Endothelial cell of umbilical vein (primary cell): ENCODE measurements at regions not wholly inside any gene's neighbourhood (a gene's known extent, or its start where the extent isn't known, plus 50 kb on each side); places are given as distances from the start of the nearest gene placed in this dataset.

Source experiments
- BruUV-seq: library from RNA; stranded (reverse); fragments of 400-500 nt; replicated peaks from 2 replicates; lab custom pipeline; 2021; lab: Mats Ljungman, UMichigan
- CTCF ChIA-PET: fragments of 300-600, 350-600 bp; sonication (Branson Sonifier 250); formaldehyde crosslinking; loops from one replicate; lab custom pipeline; 2021; ENCODE audit warnings: antibody characterized with exemption, inconsistent platforms; lab: Charles Lee
- POLR2A ChIA-PET: fragments of 300-600, 350-600 bp; sonication (Branson Sonifier 250); formaldehyde crosslinking; loops from one replicate; lab custom pipeline; 2021; ENCODE audit warnings: antibody characterized with exemption, inconsistent platforms; lab: Charles Lee
- DNase-seq: peaks from one replicate; pipeline ENCODE4 v3.0.0-alpha.2; 2011; ENCODE audit warnings: low read depth, low spot score
- FAIRE-seq: peaks from 2 replicates; lab custom pipeline; 2011; peaks lifted over from hg19 to GRCh38; lab: Jason Lieb, UNC
- H2AFZ ChIP-seq: 2 replicates; pipeline ENCODE4 v1.6.0; 2012; ENCODE audit warnings: low read depth, low read length, control low read depth, inconsistent platforms
- H3K27ac ChIP-seq: 2 replicates; pipeline ENCODE4 v1.5.1; 2011; ENCODE audit warnings: low read depth, mild to moderate bottlenecking, control low read depth, low read length, moderate library complexity; ENCODE audit not compliant: insufficient read depth
- H3K27me3 ChIP-seq, 2 experiments: 2 replicates each; pipeline versions ENCODE4 v1.6.0 to v1.6.1; 2011; ENCODE audit warnings: low read length in 2 of 2, mixed read lengths in 1 of 2; ENCODE audit not compliant: control insufficient read depth in 2 of 2, insufficient read depth in 2 of 2
- H3K36me3 ChIP-seq, 2 experiments: 2 replicates in 1 of 2; 3 replicates in 1 of 2; pipeline ENCODE4 v1.5.1; 2011; ENCODE audit warnings: low read length in 2 of 2, mild to moderate bottlenecking in 1 of 2, moderate library complexity in 1 of 2; ENCODE audit not compliant: control insufficient read depth in 2 of 2, insufficient read depth in 2 of 2; ENCODE audit errors: extremely low read depth in 1 of 2
- H3K4me1 ChIP-seq: 3 replicates; pipeline ENCODE4 v1.5.1; 2011; ENCODE audit warnings: mild to moderate bottlenecking, low read length; ENCODE audit not compliant: control insufficient read depth, insufficient read depth; ENCODE audit errors: extremely low read depth
- H3K4me2 ChIP-seq: 2 replicates; pipeline ENCODE4 v1.6.1; 2011; ENCODE audit warnings: low read length, control low read depth, mixed read lengths; ENCODE audit not compliant: insufficient read depth
- H3K4me3 ChIP-seq, 3 experiments: fragments of 200-600 bp in 1 of 3; sonication (generic), shearing (Covaris generic) in 1 of 3; replicated peaks in 1 of 3; 2 replicates each; pipeline ENCODE4 v1.5.1; 2011 to 2016; ENCODE audit warnings: control low read depth in 3 of 3, low read length in 3 of 3, mild to moderate bottlenecking in 2 of 3, inconsistent platforms in 1 of 3, low read depth in 1 of 3, moderate library complexity in 1 of 3; ENCODE audit not compliant: insufficient read depth in 1 of 3
- H3K79me2 ChIP-seq: 2 replicates; pipeline ENCODE4 v1.6.0; 2012; ENCODE audit warnings: low read length, inconsistent platforms; ENCODE audit not compliant: control insufficient read depth, insufficient read depth
- H3K9ac ChIP-seq: replicated peaks from 2 replicates; pipeline ENCODE3; 2011; ENCODE audit warnings: low read length, control low read depth; ENCODE audit not compliant: insufficient read depth; ENCODE audit errors: extremely low read depth
- H3K9me1 ChIP-seq: replicated peaks from 3 replicates; pipeline ENCODE4 v1.6.0; 2011; ENCODE audit warnings: mild to moderate bottlenecking, low read length; ENCODE audit not compliant: control insufficient read depth, insufficient read depth; ENCODE audit errors: extremely low read depth
- H3K9me3 ChIP-seq: replicated peaks from 2 replicates; pipeline ENCODE4 v1.5.1; 2012; ENCODE audit warnings: low read length, inconsistent platforms; ENCODE audit not compliant: control insufficient read depth, insufficient read depth
- H4K20me1 ChIP-seq: replicated peaks from 2 replicates; pipeline ENCODE3; 2011; ENCODE audit warnings: mild to moderate bottlenecking, low read length; ENCODE audit not compliant: control insufficient read depth, insufficient read depth; ENCODE audit errors: extremely low read depth
- FOS ChIP-seq: IDR thresholded peaks from 2 replicates; pipeline ENCODE4 v1.6.1; 2011; ENCODE audit warnings: mild to moderate bottlenecking, low read length, moderate library complexity, borderline replicate concordance; ENCODE audit not compliant: insufficient read depth
- MYC ChIP-seq: IDR thresholded peaks from one replicate; pipeline ENCODE4 v1.6.1; 2011; ENCODE audit warnings: mild to moderate bottlenecking, low read depth, low read length
- POLR2A ChIP-seq: IDR thresholded peaks from 2 replicates; pipeline ENCODE4 v1.6.1; 2012; ENCODE audit warnings: low read depth, mild to moderate bottlenecking, control low read depth, low read length
- POLR2AphosphoS5 ChIP-seq: IDR thresholded peaks from 2 replicates; pipeline ENCODE4 v1.6.1; 2012; ENCODE audit warnings: low read depth, mild to moderate bottlenecking, control low read depth, low read length, moderate library complexity; ENCODE audit not compliant: insufficient read depth
- dilution Hi-C: fragments of 300-500 bp; cut with MboI; formaldehyde crosslinking; loops from one replicate; pipeline ENCODE4 v1.15.0; 2019; ENCODE audit warnings: low sequenced_read_pairs; ENCODE audit not compliant: extremely low pct_ligation_motif_present
- intact Hi-C: fragments of 100-400 bp; cut with micrococcal nuclease; formaldehyde crosslinking; loops from one replicate; pipeline ENCODE4 v1.10.0; 2022
- TF ChIP-seq, protein P1 (sequence below): IDR thresholded peaks from 2 replicates; pipeline ENCODE4 v1.6.1; 2011; ENCODE audit not compliant: insufficient read depth, insufficient read length
- TF ChIP-seq, protein P2 (sequence below), 2 donors: IDR thresholded peaks; 1 replicate in 1 of 2; 2 replicates in 1 of 2; pipeline ENCODE4 v1.5.1; 2011; ENCODE audit warnings: low read length in 2 of 2, mild to moderate bottlenecking in 2 of 2, moderate library complexity in 2 of 2, control low read depth in 1 of 2, inconsistent platforms in 1 of 2, low read depth in 1 of 2; ENCODE audit not compliant: insufficient read depth in 1 of 2; ENCODE audit errors: extremely low read depth in 1 of 2

DNA sequence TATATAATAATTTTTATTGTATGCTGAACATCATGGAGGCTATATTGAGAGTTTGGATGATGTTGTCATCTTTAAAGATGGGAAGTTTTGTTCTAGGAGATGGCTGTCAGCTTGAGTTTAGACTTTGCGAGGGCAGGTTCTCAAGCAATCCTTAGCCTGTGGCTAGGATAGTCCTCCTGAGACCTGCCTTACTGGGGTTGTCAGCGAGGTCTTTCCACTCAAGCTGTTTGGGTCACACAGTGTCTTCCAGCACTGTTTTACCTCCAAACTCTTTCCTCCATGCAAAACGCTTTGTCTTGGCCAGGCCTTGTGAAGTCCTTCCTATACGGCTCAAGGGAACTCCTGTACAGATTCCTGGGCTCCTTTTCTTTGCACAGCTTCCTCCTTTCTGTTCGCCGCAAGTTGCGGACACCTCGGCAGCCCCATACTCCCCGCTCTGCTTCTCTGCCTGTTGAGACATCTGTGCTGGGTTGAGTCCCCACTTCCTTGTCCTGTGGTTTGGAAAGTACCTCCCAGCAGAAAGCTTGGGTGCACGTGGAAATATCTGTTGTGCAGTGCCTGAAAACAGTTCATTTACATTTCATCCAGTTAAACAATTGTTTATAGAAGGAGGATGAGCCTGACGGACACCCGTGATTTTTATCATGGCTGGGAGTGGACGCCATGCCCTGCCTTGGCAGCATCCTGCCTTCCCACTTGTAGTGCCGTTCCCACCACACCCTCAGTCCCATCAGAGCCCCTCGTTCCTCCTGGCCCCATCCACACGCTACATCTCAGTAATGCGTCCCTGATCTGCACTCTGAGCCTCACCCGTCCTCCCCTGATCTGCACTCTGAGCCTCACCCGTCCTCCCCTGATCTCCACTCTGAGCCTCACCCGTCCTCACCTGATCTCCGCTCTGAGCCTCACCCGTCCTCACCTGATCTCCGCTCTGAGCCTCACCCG lies 55.0 kb upstream of the CBFA2T3 start:
- no peak overlapping the region for H3K27ac ChIP-seq
- no peak overlapping the region for H3K4me3 ChIP-seq
- H3K9ac ChIP-seq = no peak overlapping the region
- H3K79me2 ChIP-seq = no peaks in the 10 kb centered on the region
- H3K4me2 ChIP-seq = no peak overlapping the region
- H3K36me3 ChIP-seq = no peaks in the 10 kb centered on the region
- CTCF ChIA-PET = no interaction called here
- no peak overlapping the region for H2AFZ ChIP-seq
- H3K9me1 ChIP-seq = no peaks in the 10 kb centered on the region
- TF ChIP-seq, protein P1, sequence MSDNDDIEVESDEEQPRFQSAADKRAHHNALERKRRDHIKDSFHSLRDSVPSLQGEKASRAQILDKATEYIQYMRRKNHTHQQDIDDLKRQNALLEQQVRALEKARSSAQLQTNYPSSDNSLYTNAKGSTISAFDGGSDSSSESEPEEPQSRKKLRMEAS = no peak
- TF ChIP-seq POLR2AphosphoS5 (no peak), MYC (no peak), FOS (no peak), POLR2A (no peak)
- TF ChIP-seq, protein P2, sequence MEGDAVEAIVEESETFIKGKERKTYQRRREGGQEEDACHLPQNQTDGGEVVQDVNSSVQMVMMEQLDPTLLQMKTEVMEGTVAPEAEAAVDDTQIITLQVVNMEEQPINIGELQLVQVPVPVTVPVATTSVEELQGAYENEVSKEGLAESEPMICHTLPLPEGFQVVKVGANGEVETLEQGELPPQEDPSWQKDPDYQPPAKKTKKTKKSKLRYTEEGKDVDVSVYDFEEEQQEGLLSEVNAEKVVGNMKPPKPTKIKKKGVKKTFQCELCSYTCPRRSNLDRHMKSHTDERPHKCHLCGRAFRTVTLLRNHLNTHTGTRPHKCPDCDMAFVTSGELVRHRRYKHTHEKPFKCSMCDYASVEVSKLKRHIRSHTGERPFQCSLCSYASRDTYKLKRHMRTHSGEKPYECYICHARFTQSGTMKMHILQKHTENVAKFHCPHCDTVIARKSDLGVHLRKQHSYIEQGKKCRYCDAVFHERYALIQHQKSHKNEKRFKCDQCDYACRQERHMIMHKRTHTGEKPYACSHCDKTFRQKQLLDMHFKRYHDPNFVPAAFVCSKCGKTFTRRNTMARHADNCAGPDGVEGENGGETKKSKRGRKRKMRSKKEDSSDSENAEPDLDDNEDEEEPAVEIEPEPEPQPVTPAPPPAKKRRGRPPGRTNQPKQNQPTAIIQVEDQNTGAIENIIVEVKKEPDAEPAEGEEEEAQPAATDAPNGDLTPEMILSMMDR (IDR thresholded peaks at IDR 0.05; ENCODE audit: extremely low read depth in 1 of 2, insufficient read depth in 1 of 2, low read depth in 1 of 2, low read length in 2 of 2) = no peak
- intact Hi-C loops = no loop called here
- dilution Hi-C loops = no loop called here
- no peaks in the 10 kb centered on the region for H3K4me1 ChIP-seq
- H3K27me3 ChIP-seq = peaks cover 3 to 6% of the 10 kb centered on the region in 2 experiments
- H3K9me3 ChIP-seq = no peaks in the 10 kb centered on the region
- no peaks in the 10 kb centered on the region for H4K20me1 ChIP-seq
- POLR2A ChIA-PET = no interaction called here
- DNase-seq (no peak), FAIRE-seq (no peak)
- no TSS peak for BruUV-seq
